HAP-1 (cell line): ENCODE measurements at regions not wholly inside any gene's neighbourhood (a gene's known extent, or its start where the extent isn't known, plus 50 kb on each side); places are given as distances from the start of the nearest gene placed in this dataset.
"Not testable (repeated sequence)": the region's sequence is repeated elsewhere in the genome, so short reads cannot be mapped to it uniquely, and the experiment has no call there.

Experiments
- DNase-seq, 2 experiments: peaks; one replicate each; pipeline ENCODE4 v3.0.0-alpha.2; 2016 to 2020; ENCODE audit warnings: low spot score in 2 of 2
- H3K27me3 ChIP-seq: fragments of 250-450 bp; sonication (Bioruptor Pico); 2 replicates; pipeline ENCODE4 v1.5.1; 2020; ENCODE audit warnings: low read depth, mild to moderate bottlenecking, moderate library complexity
- H3K36me3 ChIP-seq: fragments of 250-450 bp; sonication (Bioruptor Pico); replicated peaks from 2 replicates; pipeline ENCODE4 v1.5.1; 2020; ENCODE audit warnings: mild to moderate bottlenecking
- H3K4me1 ChIP-seq: fragments of 250-450 bp; sonication (Bioruptor Pico); 2 replicates; pipeline ENCODE4 v1.5.1; 2020; ENCODE audit warnings: mild to moderate bottlenecking
- H3K4me3 ChIP-seq: fragments of 250-450 bp; sonication (Bioruptor Pico); 2 replicates; pipeline ENCODE4 v1.5.1; 2020; ENCODE audit warnings: mild to moderate bottlenecking, moderate library complexity
- H3K9me3 ChIP-seq: fragments of 250-450 bp; sonication (Bioruptor Pico); 2 replicates; pipeline ENCODE4 v1.5.1; 2020; ENCODE audit warnings: mild to moderate bottlenecking, moderate library complexity
- in situ Hi-C: fragments of 300-500 bp; cut with MboI; formaldehyde crosslinking; loops from 3 replicates; pipeline ENCODE4 v1.14.3; 2020; ENCODE audit warnings: low sequenced_read_pairs, inconsistent platforms, mixed read lengths

DNA sequence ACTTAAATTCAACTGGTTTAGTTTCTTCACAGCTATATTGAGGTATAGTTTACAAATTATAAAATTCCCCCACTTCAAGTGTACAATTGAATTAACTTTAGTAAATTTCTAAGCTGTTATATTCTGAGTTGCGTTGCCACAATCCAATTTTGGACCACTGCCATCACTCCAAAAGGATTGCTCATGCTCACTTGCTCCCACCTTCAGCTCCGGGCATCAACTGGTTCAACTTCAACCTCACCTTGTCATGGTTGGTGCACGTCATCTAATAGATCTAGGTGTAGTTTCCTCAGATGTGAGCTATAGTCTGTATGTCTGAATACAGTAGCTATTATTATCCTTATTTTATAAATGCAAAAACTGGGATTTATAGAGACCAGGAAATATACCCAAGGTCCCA, 942.5 kb upstream of the WWC1 start:
- in situ Hi-C loops, result no loop called here
- H3K4me1 ChIP-seq, result peaks cover 3% of the 10 kb centered on the region; the same call in 1 of the 2 replicates

DNA sequence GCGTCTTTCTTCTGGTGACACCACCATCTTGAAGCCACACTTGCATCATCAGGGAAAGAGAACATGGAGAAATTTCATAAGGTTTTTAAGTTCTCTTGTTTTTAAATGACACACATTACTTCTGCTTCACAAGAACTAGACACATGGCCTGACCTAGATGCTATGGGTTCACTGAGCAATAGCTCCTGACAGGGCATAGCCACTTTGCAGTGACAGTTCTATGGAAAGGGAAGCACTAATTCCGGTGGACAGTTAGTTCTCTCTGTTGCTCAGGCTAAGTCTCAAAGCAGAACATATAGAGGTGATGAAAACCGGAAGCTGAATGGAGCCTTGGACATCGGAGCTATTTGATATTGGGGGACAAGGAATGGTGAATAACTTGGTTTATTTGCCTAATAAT, 940.1 kb upstream of the WWC1 start:
- Histone ChIP-seq H3K9me3 (no peaks in the 10 kb centered on the region), H3K27me3 (peaks cover 20% of the 10 kb centered on the region), H3K36me3 (no peaks in the 10 kb centered on the region), H3K4me3 (no peak overlapping the region), H3K4me1 (peaks cover 9% of the 10 kb centered on the region)
- DNase-seq, result no peak
- in situ Hi-C loops, result no loop called here

More for the DNA sequence above, 942.5 kb upstream of the WWC1 start:
- no peaks in the 10 kb centered on the region for H3K36me3 ChIP-seq
- no peak for DNase-seq
- H3K4me3 ChIP-seq, result no peak overlapping the region
- peaks cover 23% of the 10 kb centered on the region for H3K27me3 ChIP-seq
- no peaks in the 10 kb centered on the region for H3K9me3 ChIP-seq

DNA sequence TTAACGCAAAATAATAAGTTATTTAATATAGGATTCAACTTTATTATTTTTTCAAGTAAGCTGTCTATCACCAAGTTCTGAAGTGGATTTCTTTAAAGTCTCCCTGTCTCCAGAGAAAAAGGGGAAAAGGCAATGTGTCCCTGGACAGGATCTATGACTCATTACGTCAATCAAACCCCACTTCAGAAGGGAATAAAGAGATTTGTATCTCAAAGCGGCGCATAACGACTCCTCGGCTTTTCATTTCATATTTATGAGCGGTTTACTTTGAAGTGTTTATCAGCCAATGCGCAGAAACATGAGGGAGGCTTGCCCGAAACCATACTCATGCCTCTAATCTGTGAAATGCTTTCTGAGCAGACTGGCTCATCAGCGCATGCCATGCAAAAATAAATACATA, 938.6 kb upstream of the WWC1 start:
- Histone ChIP-seq H3K36me3 (no peaks in the 10 kb centered on the region), H3K27me3 (peaks cover 20% of the 10 kb centered on the region), H3K9me3 (no peaks in the 10 kb centered on the region), H3K4me3 (no peak overlapping the region), H3K4me1 (peaks cover 9% of the 10 kb centered on the region)
- in situ Hi-C loops, result no loop called here
- DNase-seq, result peak; percentile 42 to 76

DNA sequence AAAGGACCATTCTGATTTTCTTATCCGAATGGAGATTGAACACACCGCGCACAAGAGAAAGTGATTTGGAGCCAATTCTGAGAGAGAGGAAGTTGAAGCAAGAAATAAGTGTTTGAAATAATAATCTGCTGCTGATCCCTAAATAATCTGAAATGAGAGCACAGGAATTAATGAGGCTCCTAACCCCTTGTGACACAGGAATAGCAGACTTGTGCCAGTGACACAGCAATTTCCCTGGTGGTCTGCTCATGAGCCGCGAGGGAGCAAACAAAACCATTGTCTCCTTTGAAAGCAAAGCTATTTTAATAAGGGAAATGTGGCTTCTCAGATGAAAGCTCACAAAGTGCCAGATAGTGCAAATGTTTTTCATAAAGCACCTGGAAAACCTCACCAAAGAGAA, 936.1 kb upstream of the WWC1 start:
- in situ Hi-C loops, result no loop called here
- no peaks in the 10 kb centered on the region for H3K9me3 ChIP-seq

DNA sequence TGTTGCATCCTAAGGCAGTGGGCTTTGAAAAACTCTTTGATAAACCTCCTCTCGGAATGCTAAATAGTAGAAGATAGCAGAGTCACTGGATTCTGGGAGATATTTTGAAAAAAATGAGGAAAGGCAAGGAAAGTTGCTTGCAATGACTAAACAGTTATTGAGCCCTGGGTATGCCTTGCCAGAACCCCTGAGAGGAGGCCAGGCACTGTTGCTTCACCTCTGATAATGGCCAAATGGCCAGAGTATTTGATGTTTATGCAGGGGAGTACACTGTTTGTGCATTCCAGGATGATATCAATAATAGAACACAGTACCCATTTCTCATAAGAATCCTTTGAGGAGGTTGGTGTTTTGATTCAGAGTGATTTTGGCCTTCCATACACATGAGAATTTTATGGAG, 935.1 kb upstream of the WWC1 start:
- H3K27me3 ChIP-seq, result peaks cover 9% of the 10 kb centered on the region
- H3K4me3 ChIP-seq, result no peak overlapping the region
- in situ Hi-C loops, result no loop called here
- DNase-seq, result no peak
- no peaks in the 10 kb centered on the region for H3K9me3 ChIP-seq
- peaks cover 9% of the 10 kb centered on the region for H3K4me1 ChIP-seq
- H3K36me3 ChIP-seq, result no peaks in the 10 kb centered on the region

More for the DNA sequence above, 936.1 kb upstream of the WWC1 start:
- DNase-seq, result peak; percentile 39 to 60
- Histone ChIP-seq H3K36me3 (no peaks in the 10 kb centered on the region), H3K4me3 (no peak overlapping the region), H3K4me1 (peaks cover 9% of the 10 kb centered on the region), H3K27me3 (peaks cover 10% of the 10 kb centered on the region)

DNA sequence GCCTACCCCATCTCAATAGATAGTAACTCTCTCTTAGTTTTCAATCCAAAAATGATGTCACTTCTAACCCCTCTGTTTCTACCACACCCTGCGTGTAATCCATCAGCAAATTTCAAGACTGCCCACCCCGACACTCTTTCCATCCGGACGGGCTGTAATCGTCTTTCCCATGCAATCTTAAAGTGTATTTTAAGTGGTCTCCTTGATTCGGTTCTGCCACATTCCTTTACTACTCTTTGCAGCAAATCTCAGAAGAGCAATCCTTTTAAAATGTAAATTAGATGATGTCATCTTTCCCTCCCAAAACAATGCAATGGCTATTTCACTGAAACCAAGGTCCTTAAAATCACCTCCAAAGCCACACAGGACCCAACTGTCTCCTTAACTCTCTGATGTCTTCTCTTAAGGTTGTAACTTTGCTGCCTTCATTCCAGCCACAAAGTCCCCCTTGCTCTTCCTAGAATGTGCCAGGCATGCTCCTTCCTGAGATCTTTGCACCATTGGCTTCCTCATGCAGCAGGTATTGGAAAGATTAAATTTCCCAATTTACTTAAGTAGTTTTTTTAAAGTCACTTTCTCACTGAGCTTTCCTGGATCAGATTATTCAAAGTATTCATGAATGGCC, 932.5 kb upstream of the WWC1 start:
- Histone ChIP-seq H3K4me1 (peaks cover 6% of the 10 kb centered on the region), H3K9me3 (no peaks in the 10 kb centered on the region), H3K36me3 (no peaks in the 10 kb centered on the region), H3K4me3 (no peak overlapping the region), H3K27me3 (no peaks in the 10 kb centered on the region)
- in situ Hi-C loops, result no loop called here
- DNase-seq, result peak in 1 of 2 experiments; percentile 20

DNA sequence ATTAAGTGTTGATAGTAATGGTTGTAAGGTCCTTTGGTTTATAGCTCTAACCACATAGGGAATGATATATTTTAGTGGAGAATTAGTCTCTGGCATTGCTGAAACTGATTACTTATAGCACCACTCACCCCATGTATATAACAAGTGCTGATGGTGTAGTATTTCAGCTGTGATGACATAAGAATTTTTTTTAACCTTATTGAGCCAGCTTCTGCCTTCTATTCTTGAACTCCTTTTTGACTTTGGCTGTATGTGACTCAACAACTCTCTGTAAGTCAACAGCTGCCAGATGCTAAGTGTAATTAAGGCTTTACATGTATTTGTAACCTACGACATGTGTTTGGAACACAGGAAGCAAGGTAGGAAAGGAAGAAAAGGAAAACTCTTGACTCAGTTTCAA, 929.6 kb upstream of the WWC1 start:
- Histone ChIP-seq H3K4me1 (no peaks in the 10 kb centered on the region; the same call in 1 of the 2 replicates), H3K4me3 (no peak overlapping the region), H3K36me3 (no peaks in the 10 kb centered on the region), H3K27me3 (no peaks in the 10 kb centered on the region), H3K9me3 (no peaks in the 10 kb centered on the region)
- in situ Hi-C loops, result no loop called here
- DNase-seq, result no peak

DNA sequence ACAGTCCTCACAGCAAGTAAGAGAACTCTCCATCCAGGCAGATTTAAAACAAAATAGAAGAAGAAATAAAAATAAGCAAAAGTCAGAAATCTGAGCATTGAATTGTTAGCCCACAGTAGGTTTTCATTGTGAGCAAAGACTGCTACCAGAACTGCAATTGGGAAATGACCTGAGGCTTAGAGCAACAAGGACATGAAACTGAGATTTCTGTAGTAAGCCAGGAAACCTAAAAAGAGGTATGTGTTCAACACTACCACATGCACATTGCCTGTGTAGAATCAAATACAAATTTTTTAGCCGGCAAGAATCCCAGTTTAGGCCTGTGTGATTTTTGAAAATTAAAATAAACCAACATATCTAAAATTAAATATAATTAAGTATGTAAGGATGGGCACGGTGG, 928.4 kb upstream of the WWC1 start:
- Histone ChIP-seq H3K9me3 (no peaks in the 10 kb centered on the region), H3K27me3 (no peaks in the 10 kb centered on the region), H3K4me3 (no peak overlapping the region), H3K4me1 (no peaks in the 10 kb centered on the region; the same call in 1 of the 2 replicates), H3K36me3 (no peaks in the 10 kb centered on the region)
- DNase-seq, result no peak
- in situ Hi-C loops, result no loop called here

DNA sequence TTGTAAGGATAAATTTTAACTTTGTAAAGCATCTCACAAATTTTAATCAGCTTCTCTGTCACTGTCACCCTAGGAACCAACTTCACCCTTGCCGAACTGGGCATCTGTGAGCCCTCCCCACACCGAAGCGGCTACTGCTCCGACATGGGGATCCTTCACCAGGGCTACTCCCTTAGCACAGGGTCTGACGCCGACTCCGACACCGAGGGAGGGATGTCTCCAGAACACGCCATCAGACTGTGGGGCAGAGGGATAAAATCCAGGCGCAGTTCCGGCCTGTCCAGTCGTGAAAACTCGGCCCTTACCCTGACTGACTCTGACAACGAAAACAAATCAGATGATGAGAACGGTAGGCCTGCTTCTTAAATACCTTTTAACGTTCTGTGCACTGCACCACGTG, 916.3 kb upstream of the WWC1 start:
- H3K27me3 ChIP-seq, result no peaks in the 10 kb centered on the region
- H3K36me3 ChIP-seq, result no peaks in the 10 kb centered on the region
- peaks cover 9% of the 10 kb centered on the region for H3K4me1 ChIP-seq
- no peak overlapping the region for H3K4me3 ChIP-seq
- DNase-seq, result no peak
- in situ Hi-C loops, result no loop called here
- H3K9me3 ChIP-seq, result no peaks in the 10 kb centered on the region

DNA sequence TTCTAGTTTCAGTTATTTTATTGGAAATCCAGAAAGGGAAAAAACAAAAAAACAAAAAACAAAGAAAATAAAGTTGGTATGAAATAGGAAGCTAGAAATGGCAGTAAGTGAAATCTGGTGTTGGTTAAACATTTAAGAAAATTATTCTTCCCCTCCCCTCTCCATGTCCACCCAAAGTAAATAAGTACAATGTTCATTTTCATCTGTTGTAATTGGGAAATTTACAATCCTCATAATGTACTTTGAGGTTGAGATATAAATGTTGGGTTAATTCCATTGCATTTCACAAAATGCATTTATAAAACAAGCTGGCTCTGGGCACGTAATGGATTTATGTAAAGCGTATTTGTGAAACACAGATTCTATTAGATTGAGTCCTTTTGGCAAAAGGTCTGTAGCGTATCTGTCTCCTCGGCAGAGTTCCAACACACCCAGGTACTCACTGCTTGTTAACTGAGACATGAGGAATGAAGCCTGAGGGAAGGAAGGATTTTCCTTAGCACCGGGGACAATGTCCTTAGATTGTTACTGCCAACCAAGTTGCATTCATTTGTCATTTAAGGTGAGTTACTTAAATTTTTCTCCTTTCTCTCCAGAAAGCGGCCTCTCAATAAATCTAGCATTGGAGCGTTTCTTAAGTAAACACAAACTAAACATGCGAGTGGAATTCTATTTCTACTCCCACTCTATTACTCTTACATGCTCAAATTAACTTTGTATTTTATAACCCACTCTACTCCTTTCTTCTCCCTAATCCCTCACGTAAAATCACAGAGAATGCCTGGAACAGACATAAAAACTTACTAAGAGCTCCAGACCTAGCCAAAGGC, 912.3 kb upstream of the WWC1 start:
- Histone ChIP-seq H3K36me3 (no peaks in the 10 kb centered on the region), H3K4me3 (no peak overlapping the region), H3K9me3 (no peaks in the 10 kb centered on the region), H3K4me1 (peaks cover 9% of the 10 kb centered on the region), H3K27me3 (no peaks in the 10 kb centered on the region)
- in situ Hi-C loops, result no loop called here
- DNase-seq, result peak; percentile 47 to 64

DNA sequence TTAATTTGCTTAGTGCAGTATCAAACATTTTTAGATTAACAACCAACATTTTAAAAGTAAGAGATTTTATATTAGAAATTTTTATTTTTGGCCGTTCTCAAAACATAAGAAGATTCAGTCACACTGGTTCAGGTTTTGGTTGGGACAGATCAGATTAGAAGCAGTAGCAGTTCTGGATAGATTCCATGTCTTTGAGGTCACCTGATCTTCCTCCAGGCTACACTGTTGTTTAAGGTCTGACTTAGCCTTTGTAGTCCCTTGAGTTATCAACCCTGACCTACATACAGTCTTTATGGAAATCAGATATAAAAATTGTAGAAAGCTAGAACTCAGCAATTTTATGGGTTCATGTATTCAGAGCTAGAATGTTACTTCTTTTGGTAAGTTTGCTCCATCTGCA, 910.0 kb upstream of the WWC1 start:
- Histone ChIP-seq H3K27me3 (no peaks in the 10 kb centered on the region), H3K9me3 (no peaks in the 10 kb centered on the region), H3K4me3 (no peak overlapping the region), H3K4me1 (peaks cover 9% of the 10 kb centered on the region), H3K36me3 (no peaks in the 10 kb centered on the region)
- in situ Hi-C loops, result no loop called here
- no peak for DNase-seq

DNA sequence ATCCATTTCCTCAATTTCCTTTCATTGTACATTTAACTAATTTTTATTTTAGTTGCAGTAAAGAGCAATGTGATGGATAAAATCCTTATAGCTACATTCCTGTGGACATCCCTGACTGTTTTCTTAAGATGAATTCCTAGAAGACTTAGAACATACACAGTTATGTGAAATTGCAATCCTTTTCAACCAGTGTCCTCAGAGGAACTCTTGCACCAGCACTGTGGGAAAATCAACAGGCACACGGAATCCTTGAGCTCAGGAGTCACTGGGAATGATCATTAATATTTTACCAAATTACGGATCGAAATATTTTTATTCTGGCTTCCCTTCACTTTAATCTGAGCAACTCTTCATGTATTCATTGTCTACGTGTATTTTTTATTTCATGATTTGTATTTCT, 901.9 kb upstream of the WWC1 start:
- no peaks in the 10 kb centered on the region for H3K4me1 ChIP-seq
- H3K9me3 ChIP-seq, result no peaks in the 10 kb centered on the region
- H3K27me3 ChIP-seq, result peaks cover 6% of the 10 kb centered on the region; the same call in 1 of the 2 replicates
- H3K36me3 ChIP-seq, result no peaks in the 10 kb centered on the region
- H3K4me3 ChIP-seq, result no peak overlapping the region
- in situ Hi-C loops, result no loop called here
- DNase-seq, result no peak

DNA sequence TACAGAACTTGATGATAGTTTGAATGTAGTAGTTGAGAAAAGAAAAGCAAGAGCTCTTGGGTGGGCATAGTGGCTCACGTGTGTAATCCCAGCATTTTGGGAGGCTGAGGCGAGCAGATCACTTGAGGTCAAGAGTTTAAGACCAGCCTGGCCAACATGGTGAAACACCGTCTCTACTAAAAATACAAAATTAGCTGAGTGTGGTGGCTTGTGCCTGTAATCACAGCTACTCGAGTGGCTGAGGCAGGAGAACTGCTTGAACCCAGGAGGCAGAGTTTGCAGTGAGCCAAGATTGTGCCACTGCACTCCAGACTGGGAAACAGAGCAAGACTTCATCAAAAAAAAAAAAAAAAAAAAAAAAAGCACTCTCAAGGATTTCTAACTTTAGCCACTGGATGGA, 900.2 kb upstream of the WWC1 start:
- H3K36me3 ChIP-seq, DNase-seq, H3K4me3 ChIP-seq, H3K4me1 ChIP-seq, H3K27me3 ChIP-seq, in situ Hi-C loops, H3K9me3 ChIP-seq: not testable (repeated sequence)

DNA sequence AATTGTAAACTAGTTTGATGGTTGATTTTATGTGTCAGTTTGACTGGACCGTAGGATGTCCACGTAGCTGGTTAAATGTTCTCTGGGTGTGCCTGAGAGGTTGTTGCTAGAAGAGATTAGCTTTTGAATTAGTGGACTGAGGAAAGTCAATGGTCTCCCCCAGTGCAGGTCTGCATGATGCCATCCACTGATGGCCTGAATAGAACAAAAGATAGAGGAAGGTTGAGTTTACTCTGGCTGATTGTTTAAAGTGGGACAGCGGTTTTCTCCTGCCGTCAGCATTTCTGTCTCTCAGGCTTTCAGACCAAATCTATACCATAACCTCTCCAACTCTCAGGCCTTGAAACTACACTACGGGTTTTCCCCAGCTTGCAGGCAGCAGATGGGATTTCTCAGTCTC, 899.2 kb upstream of the WWC1 start:
- no peaks in the 10 kb centered on the region for H3K36me3 ChIP-seq
- in situ Hi-C loops, result no loop called here
- H3K4me1 ChIP-seq, result no peaks in the 10 kb centered on the region
- H3K9me3 ChIP-seq, result no peaks in the 10 kb centered on the region
- peaks cover 6% of the 10 kb centered on the region; the same call in 1 of the 2 replicates for H3K27me3 ChIP-seq
- no peak overlapping the region for H3K4me3 ChIP-seq
- DNase-seq, result no peak
